H1 (cell line): ENCODE measurements at regions not wholly inside any gene's neighbourhood (a gene's known extent, or its start where the extent isn't known, plus 50 kb on each side); places are given as distances from the start of the nearest gene placed in this dataset.

Source experiments
- CTCF ChIA-PET: fragments of 300-600 bp; sonication (Branson Sonifier 250); formaldehyde crosslinking; loops from one replicate; lab custom pipeline; 2021; ENCODE audit not compliant: partially characterized antibody; lab: Charles Lee
- POLR2A ChIA-PET: fragments of 300-600 bp; sonication (Branson Sonifier 250); formaldehyde crosslinking; loops from one replicate; lab custom pipeline; 2021; ENCODE audit warnings: inconsistent platforms; ENCODE audit not compliant: partially characterized antibody; lab: Charles Lee
- DNase-seq, 2 experiments: peaks; one replicate each; pipeline versions ENCODE4 v3.0.0 to v3.0.0-alpha.2; 2010 to 2022; ENCODE audit warnings: low spot score in 2 of 2, low read depth in 1 of 2, mixed read lengths in 1 of 2
- FAIRE-seq: peaks from 2 replicates; lab custom pipeline; 2011; peaks lifted over from hg19 to GRCh38; lab: Jason Lieb, UNC
- H2AFZ ChIP-seq: 2 replicates; pipeline ENCODE4 v1.8.1; 2012; ENCODE audit warnings: low read length, inconsistent platforms
- H2AK5ac ChIP-seq: 2 replicates; pipeline ENCODE4 v1.6.1; 2013; ENCODE audit warnings: low read depth, low read length
- H2BK120ac ChIP-seq: replicated peaks from 2 replicates; pipeline ENCODE3; 2013; ENCODE audit warnings: low read depth, low read length, inconsistent platforms
- H2BK12ac ChIP-seq: 2 replicates; pipeline ENCODE4 v1.6.1; 2013; ENCODE audit warnings: low read depth, low read length
- H2BK15ac ChIP-seq: 2 replicates; pipeline ENCODE4 v1.6.1; 2013; ENCODE audit warnings: low read length
- H2BK20ac ChIP-seq: 2 replicates; pipeline ENCODE4 v1.6.1; 2013; ENCODE audit warnings: low read length
- H2BK5ac ChIP-seq: 2 replicates; pipeline ENCODE4 v1.6.1; 2013; ENCODE audit warnings: low read depth, low read length
- H3K14ac ChIP-seq: 2 replicates; pipeline ENCODE4 v1.6.1; 2013; ENCODE audit warnings: inconsistent platforms; ENCODE audit not compliant: insufficient read length
- H3K18ac ChIP-seq: 2 replicates; pipeline ENCODE4 v1.6.1; 2013; ENCODE audit warnings: low read length; ENCODE audit errors: extremely low read depth
- H3K23ac ChIP-seq: 2 replicates; pipeline ENCODE4 v1.6.1; 2013; ENCODE audit warnings: inconsistent platforms; ENCODE audit not compliant: insufficient read length
- H3K23me2 ChIP-seq: 2 replicates; pipeline ENCODE4 v1.6.1; 2013; ENCODE audit warnings: low read depth, low read length
- H3K27ac ChIP-seq: 2 replicates; pipeline ENCODE4 v1.6.1; 2011; ENCODE audit warnings: low read depth, low read length, inconsistent platforms
- H3K27me3 ChIP-seq, 4 experiments: replicated peaks in 1 of 4; 1 replicate in 1 of 4; 2 replicates in 3 of 4; pipeline versions ENCODE4 v1.6.1 to v1.8.1; 2011 to 2013; ENCODE audit warnings: low read length in 3 of 4, mild to moderate bottlenecking in 3 of 4, inconsistent platforms in 2 of 4, mixed read lengths in 2 of 4, moderate library complexity in 1 of 4; ENCODE audit not compliant: control insufficient read depth in 3 of 4, insufficient read depth in 3 of 4; ENCODE audit errors: extremely low read depth in 1 of 4
- H3K36me3 ChIP-seq, 4 experiments: 2 replicates each; pipeline versions ENCODE4 v1.6.1 to v1.8.1; 2011 to 2013; ENCODE audit warnings: mild to moderate bottlenecking in 4 of 4, low read length in 3 of 4, moderate library complexity in 2 of 4, control low read depth in 1 of 4, inconsistent platforms in 1 of 4; ENCODE audit not compliant: insufficient read depth in 4 of 4, control insufficient read depth in 2 of 4
- H3K4ac ChIP-seq: replicated peaks from 2 replicates; pipeline ENCODE3; 2013; ENCODE audit warnings: low read length, low read depth, mixed read lengths, inconsistent platforms; ENCODE audit not compliant: insufficient read length
- H3K4me1 ChIP-seq, 4 experiments: replicated peaks in 1 of 4; 1 replicate in 1 of 4; 2 replicates in 3 of 4; pipeline versions ENCODE4 v1.6.1 to v1.8.1; 2011 to 2013; ENCODE audit warnings: low read length in 3 of 4, inconsistent platforms in 2 of 4, mixed read lengths in 1 of 4; ENCODE audit not compliant: insufficient read depth in 4 of 4, control insufficient read depth in 3 of 4
- H3K4me2 ChIP-seq, 2 experiments: 2 replicates each; pipeline versions ENCODE4 v1.6.1 to v1.8.1; 2011 to 2013; ENCODE audit warnings: low read depth in 2 of 2, low read length in 2 of 2, control low read depth in 1 of 2, inconsistent platforms in 1 of 2, mild to moderate bottlenecking in 1 of 2; ENCODE audit not compliant: insufficient read depth in 1 of 2
- H3K4me3 ChIP-seq, 4 experiments: fragments of 200-600, 300-600 bp in 1 of 4; sonication (generic), shearing (Covaris generic), sonication (Bioruptor Twin) in 1 of 4; 2 replicates each; pipeline versions ENCODE4 v1.5.1 to v1.8.1; 2011 to 2016; ENCODE audit warnings: low read length in 4 of 4, low read depth in 3 of 4, control low read depth in 2 of 4, inconsistent platforms in 2 of 4, mild to moderate bottlenecking in 2 of 4, mixed read lengths in 1 of 4, moderate library complexity in 1 of 4; ENCODE audit not compliant: insufficient read depth in 2 of 4; ENCODE audit errors: extremely low read depth in 1 of 4
- H3K56ac ChIP-seq: replicated peaks from 2 replicates; pipeline ENCODE3; 2013; ENCODE audit warnings: low read depth, mild to moderate bottlenecking, mixed read lengths, low read length, inconsistent platforms; ENCODE audit not compliant: insufficient read length
- H3K79me1 ChIP-seq: 2 replicates; pipeline ENCODE4 v1.6.1; 2013; ENCODE audit warnings: low read depth, low read length, control low read depth
- H3K79me2 ChIP-seq, 2 experiments: 2 replicates each; pipeline versions ENCODE4 v1.6.1 to v1.8.1; 2012 to 2013; ENCODE audit warnings: low read length in 2 of 2, mild to moderate bottlenecking in 2 of 2, inconsistent platforms in 1 of 2; ENCODE audit not compliant: insufficient read depth in 2 of 2, control insufficient read depth in 1 of 2
- H3K9ac ChIP-seq, 4 experiments: replicated peaks in 1 of 4; 1 replicate in 1 of 4; 2 replicates in 3 of 4; pipeline versions ENCODE4 v1.6.1 to v1.8.1; 2011 to 2013; ENCODE audit warnings: low read depth in 3 of 4, low read length in 3 of 4, control low read depth in 2 of 4, mild to moderate bottlenecking in 2 of 4, moderate library complexity in 2 of 4, inconsistent platforms in 1 of 4; ENCODE audit errors: extremely low read depth in 1 of 4
- H3K9me3 ChIP-seq, 2 experiments: 2 replicates each; pipeline versions ENCODE4 v1.6.1 to v1.8.1; 2012 to 2013; ENCODE audit warnings: mild to moderate bottlenecking in 2 of 2, moderate library complexity in 2 of 2, control low read depth in 1 of 2, inconsistent platforms in 1 of 2, low read depth in 1 of 2, low read length in 1 of 2, mixed read lengths in 1 of 2; ENCODE audit not compliant: insufficient read depth in 2 of 2
- H4K20me1 ChIP-seq, 2 experiments: replicated peaks in 1 of 2; 2 replicates each; pipeline versions ENCODE3 to v1.8.1; 2011 to 2013; ENCODE audit warnings: inconsistent platforms in 2 of 2, low read length in 2 of 2, mild to moderate bottlenecking in 1 of 2; ENCODE audit not compliant: insufficient read depth in 2 of 2, control insufficient read depth in 1 of 2
- H4K5ac ChIP-seq: 2 replicates; pipeline ENCODE4 v1.6.1; 2013; ENCODE audit warnings: low read length, low read depth, mixed read lengths, inconsistent platforms; ENCODE audit not compliant: insufficient read length
- H4K8ac ChIP-seq: 2 replicates; pipeline ENCODE4 v1.8.0; 2013; ENCODE audit warnings: mild to moderate bottlenecking, moderate library complexity, low read length, inconsistent platforms; ENCODE audit not compliant: insufficient read depth; ENCODE audit errors: extremely low read depth
- H4K91ac ChIP-seq: replicated peaks from 2 replicates; pipeline ENCODE3; 2013; ENCODE audit warnings: low read length, mixed read lengths, inconsistent platforms; ENCODE audit not compliant: insufficient read length
- CEBPB ChIP-seq: IDR thresholded peaks from 2 replicates; pipeline ENCODE4 v1.6.1; 2012; ENCODE audit warnings: low read depth, low read length
- CTCF ChIP-seq, 3 experiments: IDR thresholded peaks; 1 replicate in 2 of 3; 2 replicates in 1 of 3; pipeline versions ENCODE4 v1.5.1 to v1.6.1; 2011; ENCODE audit warnings: low read length in 3 of 3, mild to moderate bottlenecking in 3 of 3, inconsistent platforms in 2 of 3, low read depth in 1 of 3, moderate library complexity in 1 of 3; ENCODE audit not compliant: insufficient read depth in 1 of 3; ENCODE audit errors: control extremely low read depth in 1 of 3
- HDAC6 ChIP-seq: IDR thresholded peaks from one replicate; pipeline ENCODE4 v1.7.1; 2012; ENCODE audit warnings: low read depth, mild to moderate bottlenecking, inconsistent platforms, low read length, moderate library complexity
- KDM1A ChIP-seq: fragments of 200-600, 300-600 bp; sonication (generic); IDR thresholded peaks from 2 replicates; pipeline ENCODE4 v1.7.1; 2016; ENCODE audit warnings: mild to moderate bottlenecking, low read length, borderline replicate concordance
- KDM4A ChIP-seq: IDR thresholded peaks from one replicate; pipeline ENCODE4 v1.7.1; 2012; ENCODE audit warnings: low read depth, mild to moderate bottlenecking, moderate library complexity, low read length, inconsistent platforms; ENCODE audit not compliant: severe bottlenecking
- POU5F1 ChIP-seq: IDR thresholded peaks from 2 replicates; pipeline ENCODE4 v1.6.1; 2011; ENCODE audit warnings: low read depth, mild to moderate bottlenecking, low read length, moderate library complexity
- SIRT6 ChIP-seq: IDR thresholded peaks from one replicate; pipeline ENCODE4 v1.7.1; 2012; ENCODE audit warnings: low read length, inconsistent platforms
- SP2 ChIP-seq: IDR thresholded peaks from 2 replicates; pipeline ENCODE4 v1.6.1; 2012; ENCODE audit warnings: mild to moderate bottlenecking, low read length, inconsistent platforms
- WGBS, 2 experiments: shearing (Covaris generic) in 1 of 2; methylation state at CpG; one replicate each; pipeline versions ENCODE4 v1.1.6 to v1.1.7; 2013 to 2015; ENCODE audit warnings: low lambda C conversion rate in 2 of 2, mixed read lengths in 2 of 2, inconsistent platforms in 1 of 2, low coverage in 1 of 2, missing lambda C conversion rate in 1 of 2; ENCODE audit not compliant: insufficient replicate concordance in 2 of 2, insufficient coverage in 1 of 2, insufficient read length in 1 of 2; ENCODE audit errors: extremely low coverage in 1 of 2, missing lambda C conversion rate in 1 of 2; 5-methylcytosine and 5-hydroxymethylcytosine counted together
- TF ChIP-seq, protein P1 (sequence below): IDR thresholded peaks from 2 replicates; pipeline ENCODE4 v1.6.1; 2012; ENCODE audit warnings: inconsistent platforms

DNA sequence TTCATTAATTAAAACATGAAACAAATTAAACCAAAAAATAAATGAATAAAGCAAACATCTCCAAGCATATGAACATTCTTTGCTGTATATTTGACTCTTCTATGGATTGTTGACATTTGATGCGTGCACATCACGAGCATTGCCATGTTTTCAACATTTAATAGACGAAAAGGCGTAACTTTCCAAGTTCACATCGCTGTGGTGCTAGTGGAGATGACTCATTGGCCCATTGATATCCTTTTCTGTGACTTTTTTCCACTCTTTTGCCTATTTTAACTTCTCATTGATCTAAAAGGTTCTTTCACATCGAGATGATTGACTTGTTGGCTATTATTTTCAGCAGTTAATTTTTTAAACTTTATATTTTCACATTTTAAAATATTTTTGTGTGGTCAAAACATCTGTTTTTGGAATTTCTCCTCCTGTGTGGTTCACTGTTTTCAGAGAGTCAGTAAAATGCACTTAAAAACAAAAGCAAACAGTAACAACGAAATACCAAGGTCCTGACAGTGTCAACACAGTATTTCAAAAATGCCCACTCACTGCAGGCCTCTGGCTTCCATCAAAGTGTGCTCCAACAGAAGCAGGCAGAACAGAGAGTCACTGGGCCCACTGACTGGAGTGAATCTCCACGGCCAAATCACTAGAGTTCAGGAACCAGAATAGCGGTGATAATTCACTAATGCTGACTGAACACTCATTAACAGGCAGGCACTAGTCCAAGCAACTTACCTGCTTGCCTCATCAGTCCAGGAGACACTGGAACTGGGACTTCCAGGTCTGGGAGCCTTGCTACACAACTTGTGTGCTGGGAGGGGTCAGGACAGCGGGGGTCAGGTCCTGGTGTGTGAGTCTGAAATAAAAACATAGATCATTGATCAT lies 372.2 kb upstream of the SMIM21 start:
- Histone ChIP-seq H4K8ac (no peak overlapping the region), H3K4ac (no peak overlapping the region), H2BK12ac (no peak overlapping the region), H3K79me2 (no peaks in the 10 kb centered on the region), H3K27me3 (no peaks in the 10 kb centered on the region), H3K18ac (no peak overlapping the region), H3K9me3 (no peaks in the 10 kb centered on the region), H3K4me1 (peaks cover 0 to 5% (median 0%) of the 10 kb centered on the region in 4 experiments; a peak in 2 of 7 replicates), H3K9ac (no peak overlapping the region), H3K79me1 (no peaks in the 10 kb centered on the region), H3K23ac (no peak overlapping the region), H2BK20ac (no peak overlapping the region), H3K56ac (no peak overlapping the region), H3K27ac (no peak overlapping the region), H4K91ac (no peak overlapping the region), H3K4me3 (no peak overlapping the region), H2BK15ac (no peak overlapping the region), H3K14ac (no peak overlapping the region), H3K36me3 (no peaks in the 10 kb centered on the region), H2BK120ac (no peak overlapping the region), H4K20me1 (no peaks in the 10 kb centered on the region), H2AK5ac (no peak overlapping the region), H3K4me2 (no peak overlapping the region), H3K23me2 (no peaks in the 10 kb centered on the region), H2BK5ac (no peak overlapping the region), H2AFZ (peak overlapping the region; percentile 33; the same call in 1 of the 2 replicates), H4K5ac (no peak overlapping the region)
- FAIRE-seq (no peak), DNase-seq (no peak)
- ChIA-PET POLR2A (no interaction called here), CTCF (no interaction called here)
- WGBS, 2 experiments = 96% methylated on average over 10 of the region's 10 CpGs; no CpG with 5 or more reads in 1 of the 2 experiments
- TF ChIP-seq POU5F1 (no peak), SP2 (no peak), CEBPB (no peak), KDM4A (no peak), KDM1A (no peak), HDAC6 (no peak), CTCF (IDR thresholded peaks at IDR 0.05; ENCODE audit: control extremely low read depth in 1 of 3, insufficient read depth in 1 of 3, low read depth in 1 of 3, low read length in 3 of 3) (no peak), SIRT6 (no peak)
- TF ChIP-seq, protein P1, sequence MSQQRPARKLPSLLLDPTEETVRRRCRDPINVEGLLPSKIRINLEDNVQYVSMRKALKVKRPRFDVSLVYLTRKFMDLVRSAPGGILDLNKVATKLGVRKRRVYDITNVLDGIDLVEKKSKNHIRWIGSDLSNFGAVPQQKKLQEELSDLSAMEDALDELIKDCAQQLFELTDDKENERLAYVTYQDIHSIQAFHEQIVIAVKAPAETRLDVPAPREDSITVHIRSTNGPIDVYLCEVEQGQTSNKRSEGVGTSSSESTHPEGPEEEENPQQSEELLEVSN = no peak
